Left kidney (tissue), 1 donor: ENCODE measurements at regions not wholly inside any gene's neighbourhood (a gene's known extent, or its start where the extent isn't known, plus 50 kb on each side); places are given as distances from the start of the nearest gene placed in this dataset.
"Not testable (repeated sequence)": the region's sequence is repeated elsewhere in the genome, so short reads cannot be mapped to it uniquely, and the experiment has no call there.

Experiments
- DNase-seq: peaks from one replicate; pipeline ENCODE4 v3.0.0-alpha.2; 2013

GRCh38 chr6:58097251-58097650, 779.8 kb downstream of the PRIM2 start:
- not testable (repeated sequence) for DNase-seq

- DNase-seq, result no peak
These were observed 796.5 kb downstream of the PRIM2 start for GRCh38 chr6:58113960-58114359.

- not testable (repeated sequence) for DNase-seq
These were observed 799.7 kb downstream of the PRIM2 start for GRCh38 chr6:58117162-58117561.

- DNase-seq, result not testable (repeated sequence)
These were observed 804.2 kb downstream of the PRIM2 start for GRCh38 chr6:58121616-58122015.

- not testable (repeated sequence) for DNase-seq
These were observed 806.3 kb downstream of the PRIM2 start for GRCh38 chr6:58123770-58124169.

GRCh38 chr6:58128549-58128948, 811.1 kb downstream of the PRIM2 start:
- DNase-seq, result not testable (repeated sequence)

GRCh38 chr6:58129098-58129497, 811.7 kb downstream of the PRIM2 start:
- not testable (repeated sequence) for DNase-seq

GRCh38 chr6:58139746-58140145, 822.3 kb downstream of the PRIM2 start:
- DNase-seq, result not testable (repeated sequence)

- not testable (repeated sequence) for DNase-seq
These were observed 853.6 kb downstream of the PRIM2 start for GRCh38 chr6:58171025-58171424.

- DNase-seq, result not testable (repeated sequence)
These were observed 864.2 kb downstream of the PRIM2 start for GRCh38 chr6:58181557-58182065.

GRCh38 chr6:58185300-58185699, 867.9 kb downstream of the PRIM2 start:
- DNase-seq, result not testable (repeated sequence)

- not testable (repeated sequence) for DNase-seq
These were observed 875.8 kb downstream of the PRIM2 start for GRCh38 chr6:58193209-58193608.

GRCh38 chr6:58198301-58198700, 880.9 kb downstream of the PRIM2 start:
- DNase-seq, result no peak

- DNase-seq, result not testable (repeated sequence)
These were observed 919.7 kb downstream of the PRIM2 start for GRCh38 chr6:58237124-58237523.

GRCh38 chr6:58238421-58238820, 921.0 kb downstream of the PRIM2 start:
- not testable (repeated sequence) for DNase-seq

- DNase-seq, result not testable (repeated sequence)
These were observed 940.2 kb downstream of the PRIM2 start for GRCh38 chr6:58257625-58258024.

- no peak for DNase-seq
These were observed 972.7 kb downstream of the PRIM2 start for GRCh38 chr6:58290177-58290576.

- DNase-seq, result not testable (repeated sequence)
These were observed 973.9 kb downstream of the PRIM2 start for GRCh38 chr6:58291319-58291718.

GRCh38 chr6:58307901-58308300, 990.5 kb downstream of the PRIM2 start:
- DNase-seq, result not testable (repeated sequence)

GRCh38 chr6:58332108-58332507, 1014.7 kb downstream of the PRIM2 start:
- not testable (repeated sequence) for DNase-seq

GRCh38 chr6:58342287-58342686, 1024.9 kb downstream of the PRIM2 start:
- not testable (repeated sequence) for DNase-seq

- DNase-seq, result not testable (repeated sequence)
These were observed 1030.1 kb downstream of the PRIM2 start for GRCh38 chr6:58347534-58347933.

GRCh38 chr6:58351619-58352018, 1034.2 kb downstream of the PRIM2 start:
- not testable (repeated sequence) for DNase-seq

- not testable (repeated sequence) for DNase-seq
These were observed 1041.0 kb downstream of the PRIM2 start for GRCh38 chr6:58358452-58358851.
